ENCODE measurements at regions not wholly inside any gene's neighbourhood (a gene's known extent, or its start where the extent isn't known, plus 50 kb on each side); places are given as distances from the start of the nearest gene placed in this dataset.
A peak's percentile ranks its signal among the peaks of the same experiment; 100 is the strongest.

GRCh38 chr4:125986307-125986706, 671.6 kb downstream of the FAT4 start:
- Histone ChIP-seq H3K9ac (ENCODE audit: insufficient read depth, low read depth, low read length) (no peak overlapping the region), H3K4me1 (ENCODE audit: insufficient read depth, low read length) (no peaks in the 10 kb centered on the region), H3K36me3 (replicated peaks in 1 of 2; ENCODE audit: control insufficient read depth in 1 of 2, insufficient read depth in 2 of 2, low read length in 2 of 2) (no peaks in the 10 kb centered on the region), H3K9me3 (ENCODE audit: low read length) (no peaks in the 10 kb centered on the region), H3K4me2 (ENCODE audit: low read depth, low read length) (no peak overlapping the region), H3K27me3 (ENCODE audit: control insufficient read depth in 1 of 2, insufficient read depth in 2 of 2, low read length in 2 of 2) (no peaks in the 10 kb centered on the region), H4K20me1 (ENCODE audit: insufficient read depth, low read length) (no peaks in the 10 kb centered on the region), H3K4me3 (replicated peaks in 1 of 3; ENCODE audit: insufficient read depth in 1 of 3, low read depth in 2 of 3, low read length in 3 of 3) (no peak overlapping the region), H2AFZ (ENCODE audit: low read length) (no peak overlapping the region), H3K27ac (ENCODE audit: extremely low read length, insufficient read depth, low read length) (no peak overlapping the region), H3K79me2 (ENCODE audit: insufficient read depth, low read length) (no peaks in the 10 kb centered on the region)
- in situ Hi-C loops (cut with HindIII; ENCODE audit: extremely low pct_ligation_motif_present, low pct_unique_long_range_greater_than_20kb): no loop called here
- 17% methylated on average over 7 of the region's 7 CpGs for WGBS (ENCODE audit: low lambda C conversion rate)
- FAIRE-seq (no peak), ATAC-seq (no peak), DNase-seq (ENCODE audit: low spot score) (no peak)
- CTCF ChIA-PET (ENCODE audit: low intra/inter-chr PET ratio, low total read pairs): no interaction called here
- intact Hi-C loops (cut with micrococcal nuclease; ENCODE audit: unreplicated experiment): no loop called here
- no TSS peak for BruUV-seq (replicated peaks)
- POLR2A ChIA-PET: no interaction called here
- peak in 1 of 2 experiments; percentile 77; a peak in 2 of 4 replicates for TF ChIP-seq MAFK (conservative IDR thresholded peaks at IDR 0.05 in 1 of 2, IDR thresholded peaks at IDR 0.05 in 1 of 2; ENCODE audit: low read length in 2 of 2)
- no peak for TF ChIP-seq XBP1 (CRISPR knock-in tag; IDR thresholded peaks at IDR 0.05)
- TF ChIP-seq ZNF34 (CRISPR knock-in tag; IDR thresholded peaks at IDR 0.05; ENCODE audit: borderline replicate concordance): no peak
- peak; percentile 45; the same call in 1 of the 2 replicates for TF ChIP-seq MAFF (IDR thresholded peaks at IDR 0.05; ENCODE audit: low read depth, low read length)

- Histone ChIP-seq H3K9me3 (ENCODE audit: low read length) (no peaks in the 10 kb centered on the region), H3K27me3 (ENCODE audit: control insufficient read depth in 1 of 2, insufficient read depth in 2 of 2, low read length in 2 of 2) (no peaks in the 10 kb centered on the region), H3K36me3 (replicated peaks in 1 of 2; ENCODE audit: control insufficient read depth in 1 of 2, insufficient read depth in 2 of 2, low read length in 2 of 2) (no peaks in the 10 kb centered on the region), H3K27ac (ENCODE audit: extremely low read length, insufficient read depth, low read length) (no peak overlapping the region), H4K20me1 (ENCODE audit: insufficient read depth, low read length) (no peaks in the 10 kb centered on the region), H3K4me2 (ENCODE audit: low read depth, low read length) (no peak overlapping the region), H3K4me3 (replicated peaks in 1 of 3; ENCODE audit: insufficient read depth in 1 of 3, low read depth in 2 of 3, low read length in 3 of 3) (no peak overlapping the region), H3K9ac (ENCODE audit: insufficient read depth, low read depth, low read length) (no peak overlapping the region), H3K79me2 (ENCODE audit: insufficient read depth, low read length) (no peaks in the 10 kb centered on the region), H3K4me1 (ENCODE audit: insufficient read depth, low read length) (no peaks in the 10 kb centered on the region), H2AFZ (ENCODE audit: low read length) (no peak overlapping the region)
- in situ Hi-C loops (cut with HindIII; ENCODE audit: extremely low pct_ligation_motif_present, low pct_unique_long_range_greater_than_20kb): no loop called here
- intact Hi-C loops (cut with micrococcal nuclease; ENCODE audit: unreplicated experiment): no loop called here
- no peak for DNase-seq (ENCODE audit: low spot score)
- FAIRE-seq: no peak
- no TSS peak for BruUV-seq (replicated peaks)
- no peak for ATAC-seq
- WGBS (ENCODE audit: low lambda C conversion rate): 0% methylated on average over 1 of the region's 1 CpG
- ChIA-PET POLR2A (no interaction called here), CTCF (ENCODE audit: low intra/inter-chr PET ratio, low total read pairs) (no interaction called here)
- TF ChIP-seq CHCHD3 (CRISPR knock-in tag; IDR thresholded peaks at IDR 0.05) (no peak), PATZ1 (CRISPR knock-in tag; IDR thresholded peaks at IDR 0.05) (no peak), ISL2 (CRISPR knock-in tag; IDR thresholded peaks at IDR 0.05) (no peak), ELF1 (CRISPR knock-in tag; IDR thresholded peaks at IDR 0.05) (no peak), ZNF549 (CRISPR knock-in tag; IDR thresholded peaks at IDR 0.05) (no peak), ZHX1 (CRISPR knock-in tag; IDR thresholded peaks at IDR 0.05; ENCODE audit: low read depth) (no peak), ZNF251 (CRISPR knock-in tag; IDR thresholded peaks at IDR 0.05) (no peak), SRSF4 (IDR thresholded peaks at IDR 0.05; ENCODE audit: low read depth, low read length, poor library complexity, severe bottlenecking) (no peak), ZNF784 (CRISPR knock-in tag; IDR thresholded peaks at IDR 0.05; ENCODE audit: borderline replicate concordance) (no peak), MZF1 (CRISPR knock-in tag; IDR thresholded peaks at IDR 0.05; ENCODE audit: borderline replicate concordance) (no peak), SOX6 (IDR thresholded peaks at IDR 0.05) (no peak), SOX6 (CRISPR knock-in tag; IDR thresholded peaks at IDR 0.05) (no peak)
These were observed 673.7 kb downstream of the FAT4 start for GRCh38 chr4:125988464-125988863.
